ENCODE measurements at regions not wholly inside any gene's neighbourhood (a gene's known extent, or its start where the extent isn't known, plus 50 kb on each side); places are given as distances from the start of the nearest gene placed in this dataset.

DNA sequence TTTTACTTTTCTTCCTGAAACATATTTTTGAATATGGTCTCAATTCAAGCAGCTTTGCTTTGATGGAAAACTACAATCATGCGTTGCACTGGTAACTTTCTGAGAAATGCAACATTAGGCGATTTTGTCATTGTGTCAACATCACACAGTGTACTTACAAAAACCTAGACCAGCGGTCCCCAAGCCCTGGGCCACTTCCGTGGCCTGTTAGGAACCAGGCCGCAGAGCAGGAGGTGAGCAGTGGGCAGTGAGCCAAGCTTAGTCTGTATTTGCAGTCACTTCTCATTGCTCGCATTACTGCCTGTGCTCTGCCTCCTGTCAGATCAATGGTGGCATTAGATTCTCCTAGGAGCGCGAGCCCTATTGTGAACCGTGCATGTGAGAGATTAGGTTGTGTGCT lies 163.7 kb upstream of the NOVA1 start:
- TF ChIP-seq, protein P1, sequence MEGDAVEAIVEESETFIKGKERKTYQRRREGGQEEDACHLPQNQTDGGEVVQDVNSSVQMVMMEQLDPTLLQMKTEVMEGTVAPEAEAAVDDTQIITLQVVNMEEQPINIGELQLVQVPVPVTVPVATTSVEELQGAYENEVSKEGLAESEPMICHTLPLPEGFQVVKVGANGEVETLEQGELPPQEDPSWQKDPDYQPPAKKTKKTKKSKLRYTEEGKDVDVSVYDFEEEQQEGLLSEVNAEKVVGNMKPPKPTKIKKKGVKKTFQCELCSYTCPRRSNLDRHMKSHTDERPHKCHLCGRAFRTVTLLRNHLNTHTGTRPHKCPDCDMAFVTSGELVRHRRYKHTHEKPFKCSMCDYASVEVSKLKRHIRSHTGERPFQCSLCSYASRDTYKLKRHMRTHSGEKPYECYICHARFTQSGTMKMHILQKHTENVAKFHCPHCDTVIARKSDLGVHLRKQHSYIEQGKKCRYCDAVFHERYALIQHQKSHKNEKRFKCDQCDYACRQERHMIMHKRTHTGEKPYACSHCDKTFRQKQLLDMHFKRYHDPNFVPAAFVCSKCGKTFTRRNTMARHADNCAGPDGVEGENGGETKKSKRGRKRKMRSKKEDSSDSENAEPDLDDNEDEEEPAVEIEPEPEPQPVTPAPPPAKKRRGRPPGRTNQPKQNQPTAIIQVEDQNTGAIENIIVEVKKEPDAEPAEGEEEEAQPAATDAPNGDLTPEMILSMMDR (IDR thresholded peaks at IDR 0.05; ENCODE audit: low read depth, low read length), result no peak
- no peak for TF ChIP-seq POLR2A (IDR thresholded peaks at IDR 0.05; ENCODE audit: extremely low read depth, insufficient read length)
- TF ChIP-seq, protein P2, sequence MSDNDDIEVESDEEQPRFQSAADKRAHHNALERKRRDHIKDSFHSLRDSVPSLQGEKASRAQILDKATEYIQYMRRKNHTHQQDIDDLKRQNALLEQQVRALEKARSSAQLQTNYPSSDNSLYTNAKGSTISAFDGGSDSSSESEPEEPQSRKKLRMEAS (IDR thresholded peaks at IDR 0.05; ENCODE audit: low read depth, low read length), result no peak
